ENCODE measurements at regions not wholly inside any gene's neighbourhood (a gene's known extent, or its start where the extent isn't known, plus 50 kb on each side); places are given as distances from the start of the nearest gene placed in this dataset.

GRCh38 chrX:140110081-140110650 lies 144.8 kb upstream of the CXorf66 start:
- TF ChIP-seq CTCF (IDR thresholded peaks at IDR 0.05) (no peak), POLR2A (IDR thresholded peaks at IDR 0.05) (no peak), POLR2AphosphoS5 (IDR thresholded peaks at IDR 0.05) (no peak), EP300 (IDR thresholded peaks at IDR 0.05) (no peak)
- Histone ChIP-seq H3K27me3 (no peaks in the 10 kb centered on the region), H3K9me3 (no peaks in the 10 kb centered on the region), H3K4me3 (no peak overlapping the region), H3K4me1 (no peaks in the 10 kb centered on the region), H3K27ac (no peak overlapping the region), H3K36me3 (no peaks in the 10 kb centered on the region)
- 28% methylated on average over 1 of the region's 1 CpG for WGBS
- no peak for DNase-seq (ENCODE audit: low spot score in 2 of 2)

- 69% methylated on average over 3 of the region's 3 CpGs for WGBS
- TF ChIP-seq POLR2A (IDR thresholded peaks at IDR 0.05), result no peak
- TF ChIP-seq POLR2AphosphoS5 (IDR thresholded peaks at IDR 0.05), result no peak
- no peak for TF ChIP-seq CTCF (IDR thresholded peaks at IDR 0.05)
- TF ChIP-seq EP300 (IDR thresholded peaks at IDR 0.05), result no peak
- Histone ChIP-seq H3K4me1 (no peaks in the 10 kb centered on the region), H3K27me3 (no peaks in the 10 kb centered on the region), H3K36me3 (no peaks in the 10 kb centered on the region), H3K27ac (no peak overlapping the region), H3K4me3 (no peak overlapping the region), H3K9me3 (no peaks in the 10 kb centered on the region)
- DNase-seq (ENCODE audit: low spot score in 2 of 2), result no peak
Measured at GRCh38 chrX:140104760-140105159, 139.4 kb upstream of the CXorf66 start.

- TF ChIP-seq CTCF (IDR thresholded peaks at IDR 0.05), result no peak
- TF ChIP-seq EP300 (IDR thresholded peaks at IDR 0.05), result no peak
- TF ChIP-seq POLR2A (IDR thresholded peaks at IDR 0.05), result no peak
- no peak for TF ChIP-seq POLR2AphosphoS5 (IDR thresholded peaks at IDR 0.05)
- 30% methylated on average over 4 of the region's 4 CpGs for WGBS
- Histone ChIP-seq H3K4me1 (no peaks in the 10 kb centered on the region), H3K36me3 (no peaks in the 10 kb centered on the region), H3K9me3 (no peaks in the 10 kb centered on the region), H3K27me3 (no peaks in the 10 kb centered on the region), H3K4me3 (no peak overlapping the region), H3K27ac (no peak overlapping the region)
- no peak for DNase-seq (ENCODE audit: low spot score in 2 of 2)
Measured at GRCh38 chrX:140099221-140099620, 133.9 kb upstream of the CXorf66 start.

- WGBS, result 87% methylated on average over 11 of the region's 26 CpGs
- no peaks in the 10 kb centered on the region for H3K9me3 ChIP-seq
- H3K27me3 ChIP-seq, result peaks cover 8% of the 10 kb centered on the region
- peak overlapping the region; percentile 46 for H3K4me3 ChIP-seq
- H3K27ac ChIP-seq, result no peak overlapping the region
- H3K36me3 ChIP-seq, result no peaks in the 10 kb centered on the region
- TF ChIP-seq POLR2AphosphoS5 (IDR thresholded peaks at IDR 0.05) (no peak), CTCF (IDR thresholded peaks at IDR 0.05) (no peak), EP300 (IDR thresholded peaks at IDR 0.05) (no peak), POLR2A (IDR thresholded peaks at IDR 0.05) (no peak)
- DNase-seq (ENCODE audit: low spot score in 2 of 2), result no peak
- H3K4me1 ChIP-seq, result no peaks in the 10 kb centered on the region
Measured at GRCh38 chrX:140092121-140092520, 126.8 kb upstream of the CXorf66 start.

GRCh38 chrX:140091125-140091886 lies 126.0 kb upstream of the CXorf66 start:
- Histone ChIP-seq H3K4me3 (peak overlapping the region; percentile 46), H3K27me3 (peaks cover 8% of the 10 kb centered on the region), H3K9me3 (no peaks in the 10 kb centered on the region), H3K27ac (no peak overlapping the region), H3K36me3 (no peaks in the 10 kb centered on the region), H3K4me1 (no peaks in the 10 kb centered on the region)
- TF ChIP-seq POLR2A (IDR thresholded peaks at IDR 0.05) (no peak), EP300 (IDR thresholded peaks at IDR 0.05) (no peak), CTCF (IDR thresholded peaks at IDR 0.05) (no peak), POLR2AphosphoS5 (IDR thresholded peaks at IDR 0.05) (no peak)
- DNase-seq (ENCODE audit: low spot score in 2 of 2), result no peak
- WGBS, result 47% methylated on average over 61 of the region's 88 CpGs

Data from suprapubic skin (tissue), 4 donors.